ENCODE measurements at regions not wholly inside any gene's neighbourhood (a gene's known extent, or its start where the extent isn't known, plus 50 kb on each side); places are given as distances from the start of the nearest gene placed in this dataset.

GRCh38 chr7:138358850-138359341 lies 101.2 kb upstream of the TRIM24 start:
- ATAC-seq (ENCODE audit: low read depth): no peak
- Histone ChIP-seq H3K4me2 (replicated peaks; ENCODE audit: low read depth, low read length, poor library complexity, severe bottlenecking) (no peak overlapping the region), H2AFZ (ENCODE audit: insufficient read depth, low read depth, low read length, poor library complexity, severe bottlenecking) (no peak overlapping the region), H3K9me3 (ENCODE audit: control extremely low read depth in 1 of 3, control insufficient read depth in 2 of 3, insufficient read depth in 1 of 3, low read length in 2 of 3) (peaks cover 0 to 8% (median 0%) of the 10 kb centered on the region in 3 donors), H3K79me2 (ENCODE audit: control insufficient read depth, insufficient read depth, low read length) (no peaks in the 10 kb centered on the region), H3K4me3 (ENCODE audit: control extremely low read depth in 1 of 5, extremely low read depth in 1 of 5, insufficient read depth in 1 of 5, low read depth in 2 of 5, low read length in 4 of 5) (no peak overlapping the region), H3K9ac (ENCODE audit: low read length) (no peak overlapping the region), H4K20me1 (ENCODE audit: control insufficient read depth, insufficient read depth, low read length, poor library complexity, severe bottlenecking) (no peaks in the 10 kb centered on the region), H3K27ac (ENCODE audit: low read length in 2 of 2) (no peak overlapping the region), H3K36me3 (replicated peaks in 1 of 2; ENCODE audit: control extremely low read depth in 1 of 2, control insufficient read depth in 1 of 2, extremely low read depth in 1 of 2, insufficient read depth in 2 of 2, low read length in 1 of 2) (no peaks in the 10 kb centered on the region), H3K27me3 (replicated peaks in 1 of 4; ENCODE audit: control extremely low read depth in 1 of 4, control insufficient read depth in 3 of 4, insufficient read depth in 4 of 4, low read length in 3 of 4) (no peaks in the 10 kb centered on the region), H3K4me1 (ENCODE audit: control insufficient read depth in 2 of 2, insufficient read depth in 2 of 2, low read length in 2 of 2) (no peaks in the 10 kb centered on the region)
- TF ChIP-seq EZH2 (IDR thresholded peaks at IDR 0.05; ENCODE audit: borderline replicate concordance, insufficient read depth, low read depth, low read length, poor library complexity, severe bottlenecking): no peak
- TF ChIP-seq CTCF (IDR thresholded peaks at IDR 0.05): no peak
- CTCF ChIA-PET: no interaction called here
- no peak for DNase-seq
- POLR2A ChIA-PET: no interaction called here
- H3K27me3 Mint-ChIP-seq: no peaks in the 10 kb centered on the region
- no peak overlapping the region for H3K27ac Mint-ChIP-seq
- WGBS (ENCODE audit: insufficient coverage): 89% methylated on average over 3 of the region's 7 CpGs
- intact Hi-C loops (cut with micrococcal nuclease): no loop called here
- H3K9me3 Mint-ChIP-seq (ENCODE audit: insufficient read depth): no peaks in the 10 kb centered on the region
- no peak overlapping the region for H3K4me3 Mint-ChIP-seq
- H3K4me1 Mint-ChIP-seq: no peaks in the 10 kb centered on the region

GRCh38 chr7:138359870-138360559 lies 100.0 kb upstream of the TRIM24 start:
- DNase-seq: no peak
- ChIA-PET POLR2A (no interaction called here), CTCF (no interaction called here)
- ATAC-seq (ENCODE audit: low read depth): no peak
- intact Hi-C loops (cut with micrococcal nuclease): no loop called here
- Mint-ChIP-seq H3K4me3 (no peak overlapping the region), H3K4me1 (no peaks in the 10 kb centered on the region), H3K27ac (no peak overlapping the region), H3K9me3 (ENCODE audit: insufficient read depth) (no peaks in the 10 kb centered on the region), H3K27me3 (no peaks in the 10 kb centered on the region)
- peaks cover 0 to 8% (median 0%) of the 10 kb centered on the region in 3 donors for H3K9me3 ChIP-seq (ENCODE audit: control extremely low read depth in 1 of 3, control insufficient read depth in 2 of 3, insufficient read depth in 1 of 3, low read length in 2 of 3)
- no peak for TF ChIP-seq EZH2 (IDR thresholded peaks at IDR 0.05; ENCODE audit: borderline replicate concordance, insufficient read depth, low read depth, low read length, poor library complexity, severe bottlenecking)
- TF ChIP-seq CTCF (IDR thresholded peaks at IDR 0.05): no peak
- H3K27me3 ChIP-seq (replicated peaks in 1 of 4; ENCODE audit: control extremely low read depth in 1 of 4, control insufficient read depth in 3 of 4, insufficient read depth in 4 of 4, low read length in 3 of 4): no peaks in the 10 kb centered on the region
- H3K4me2 ChIP-seq (replicated peaks; ENCODE audit: low read depth, low read length, poor library complexity, severe bottlenecking): no peak overlapping the region
- no peaks in the 10 kb centered on the region for H4K20me1 ChIP-seq (ENCODE audit: control insufficient read depth, insufficient read depth, low read length, poor library complexity, severe bottlenecking)
- H3K9ac ChIP-seq (ENCODE audit: low read length): no peak overlapping the region
- no peaks in the 10 kb centered on the region for H3K4me1 ChIP-seq (ENCODE audit: control insufficient read depth in 2 of 2, insufficient read depth in 2 of 2, low read length in 2 of 2)
- no peaks in the 10 kb centered on the region for H3K36me3 ChIP-seq (replicated peaks in 1 of 2; ENCODE audit: control extremely low read depth in 1 of 2, control insufficient read depth in 1 of 2, extremely low read depth in 1 of 2, insufficient read depth in 2 of 2, low read length in 1 of 2)
- WGBS (ENCODE audit: insufficient coverage): 89% methylated on average over 2 of the region's 6 CpGs
- H3K27ac ChIP-seq (ENCODE audit: low read length in 2 of 2): no peak overlapping the region
- no peak overlapping the region for H3K4me3 ChIP-seq (ENCODE audit: control extremely low read depth in 1 of 5, extremely low read depth in 1 of 5, insufficient read depth in 1 of 5, low read depth in 2 of 5, low read length in 4 of 5)
- no peaks in the 10 kb centered on the region for H3K79me2 ChIP-seq (ENCODE audit: control insufficient read depth, insufficient read depth, low read length)
- H2AFZ ChIP-seq (ENCODE audit: insufficient read depth, low read depth, low read length, poor library complexity, severe bottlenecking): no peak overlapping the region
